Retina (tissue), 1 donor: ENCODE measurements at regions not wholly inside any gene's neighbourhood (a gene's known extent, or its start where the extent isn't known, plus 50 kb on each side); places are given as distances from the start of the nearest gene placed in this dataset.
"Not testable (repeated sequence)": the region's sequence is repeated elsewhere in the genome, so short reads cannot be mapped to it uniquely, and the experiment has no call there.

Experiments used
- DNase-seq: peaks from one replicate; pipeline ENCODE4 v3.0.0-alpha.2; 2016

DNA sequence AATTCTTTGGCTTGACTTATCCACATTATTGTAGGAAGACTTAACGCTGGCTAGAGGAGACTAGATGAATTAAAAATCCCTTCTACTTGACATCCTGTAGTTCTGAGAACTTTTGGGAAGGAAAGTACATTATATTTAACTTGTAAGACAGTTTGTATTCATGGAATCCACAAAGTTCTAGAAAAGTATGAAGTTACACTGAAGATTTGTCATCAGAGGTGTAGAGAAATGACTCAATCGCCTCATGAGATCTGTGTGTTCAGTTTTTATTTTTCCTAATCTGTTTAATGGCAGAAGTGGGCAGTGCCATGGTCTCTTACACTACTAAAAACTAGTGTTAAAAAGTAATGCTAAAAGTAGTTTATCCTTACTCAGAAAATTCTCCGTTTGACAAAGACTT is 89.1 kb upstream of the SMIM30 start:
- no peak for DNase-seq

DNA sequence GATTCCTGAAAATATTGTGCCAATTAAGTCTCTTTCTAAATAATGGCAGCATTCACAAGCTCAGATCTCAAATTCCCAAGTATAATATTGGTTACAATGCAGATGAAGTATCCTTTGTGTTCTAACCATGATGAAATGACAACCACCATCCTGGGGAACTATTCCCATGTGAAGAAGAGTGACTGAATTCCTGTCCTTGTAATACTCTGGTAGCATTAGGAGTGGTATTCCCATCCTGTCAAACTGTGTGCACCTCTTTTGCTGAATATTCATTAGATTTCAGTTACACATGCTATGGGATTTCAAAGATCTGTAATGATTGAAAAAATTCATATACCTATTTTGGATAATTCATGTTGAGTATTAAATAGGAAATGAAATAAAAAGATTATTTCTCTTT is 86.1 kb upstream of the SMIM30 start:
- no peak for DNase-seq

DNA sequence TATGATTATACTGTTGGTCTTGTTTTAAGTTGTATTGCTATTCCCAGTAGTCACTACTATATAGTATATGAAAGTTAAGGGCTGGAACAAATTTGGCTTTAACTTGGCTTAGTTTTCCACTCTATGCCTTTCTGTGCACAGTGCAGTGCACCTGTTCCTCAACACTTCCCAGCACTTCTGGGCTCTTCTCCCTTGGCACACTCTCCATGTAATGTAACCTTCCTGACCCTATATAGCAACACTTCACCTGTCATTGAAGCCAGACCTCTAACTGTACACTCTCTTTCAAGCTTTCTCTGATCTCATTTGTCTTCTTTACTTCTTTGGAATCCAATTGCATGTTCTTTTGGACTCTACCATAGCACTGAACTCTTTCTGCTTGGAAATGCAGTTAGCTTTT is 83.9 kb upstream of the SMIM30 start:
- DNase-seq: no peak

DNA sequence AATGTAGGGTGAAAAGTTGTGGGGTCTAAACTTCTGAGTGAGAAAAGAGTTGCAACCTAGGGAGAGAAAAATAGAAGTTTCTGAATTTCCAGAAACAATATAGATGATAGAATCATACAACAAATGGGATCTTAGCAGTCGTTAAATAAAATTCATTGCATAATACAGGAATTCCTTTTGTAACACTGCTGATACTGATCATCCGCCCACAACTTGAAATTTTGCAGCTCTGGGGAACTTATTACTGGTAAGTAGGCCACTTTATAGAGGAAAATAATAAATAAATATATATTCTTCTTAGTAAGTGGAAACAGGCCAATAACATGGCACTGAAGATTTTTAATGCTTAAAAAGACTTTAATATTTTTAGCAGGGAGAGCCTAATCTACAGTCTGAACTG is 81.9 kb upstream of the SMIM30 start:
- no peak for DNase-seq

DNA sequence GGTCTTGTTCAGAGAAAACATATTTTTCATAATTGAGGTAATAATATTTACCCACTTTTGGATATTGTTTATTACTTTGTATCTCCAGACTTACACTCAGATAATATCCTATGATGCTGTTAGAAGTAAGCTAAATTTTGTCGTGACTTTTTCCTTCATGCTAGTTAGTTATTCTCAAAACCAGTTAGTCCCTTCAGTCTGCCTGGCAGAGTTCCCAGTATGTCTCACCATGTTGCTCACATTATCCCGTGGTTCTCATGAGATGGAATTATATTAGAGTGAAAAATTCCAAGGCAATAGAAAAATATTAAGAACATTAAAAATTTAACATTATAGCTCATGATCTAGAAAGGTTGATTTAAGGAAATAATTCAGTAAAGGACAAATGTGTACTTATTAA is 81.5 kb upstream of the SMIM30 start:
- DNase-seq: no peak

DNA sequence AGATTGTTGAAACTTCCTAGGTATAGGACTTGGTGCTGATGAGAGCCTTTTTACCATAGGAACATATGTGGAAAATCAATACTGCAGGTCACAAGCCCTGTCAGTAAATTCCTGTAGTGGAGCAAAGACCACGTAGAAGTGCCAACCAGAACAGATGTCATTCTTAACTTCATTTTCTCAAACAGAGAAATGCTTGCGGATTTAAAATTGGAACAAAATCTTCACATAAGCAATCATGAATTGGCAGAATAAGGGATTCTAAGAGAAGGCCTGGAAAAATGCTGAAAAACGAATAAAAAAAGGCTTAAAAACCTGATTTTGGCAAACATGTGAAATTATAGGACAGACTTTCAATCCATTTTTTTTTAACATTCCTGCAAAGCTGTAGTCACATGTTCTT is 80.8 kb upstream of the SMIM30 start:
- DNase-seq: no peak

DNA sequence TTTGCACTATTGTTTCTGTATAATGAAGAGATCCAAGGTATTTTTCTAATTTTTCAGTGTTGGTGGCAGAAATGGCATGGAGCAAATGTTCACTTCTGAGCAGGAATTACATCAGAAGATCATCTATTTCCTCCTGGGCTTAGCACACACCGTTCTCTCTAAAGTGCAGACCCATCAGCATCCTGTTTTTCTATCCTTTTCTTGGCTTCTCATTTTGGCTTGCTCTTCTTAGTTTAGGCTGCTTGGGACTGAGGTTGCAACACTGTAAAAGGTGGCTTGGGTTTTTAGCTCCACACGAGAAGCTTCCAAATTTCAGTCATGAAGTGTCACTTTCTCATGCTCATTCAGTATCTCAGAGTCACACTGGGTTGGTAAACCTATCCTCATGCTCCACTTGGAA is 79.9 kb upstream of the SMIM30 start:
- DNase-seq: no peak

DNA sequence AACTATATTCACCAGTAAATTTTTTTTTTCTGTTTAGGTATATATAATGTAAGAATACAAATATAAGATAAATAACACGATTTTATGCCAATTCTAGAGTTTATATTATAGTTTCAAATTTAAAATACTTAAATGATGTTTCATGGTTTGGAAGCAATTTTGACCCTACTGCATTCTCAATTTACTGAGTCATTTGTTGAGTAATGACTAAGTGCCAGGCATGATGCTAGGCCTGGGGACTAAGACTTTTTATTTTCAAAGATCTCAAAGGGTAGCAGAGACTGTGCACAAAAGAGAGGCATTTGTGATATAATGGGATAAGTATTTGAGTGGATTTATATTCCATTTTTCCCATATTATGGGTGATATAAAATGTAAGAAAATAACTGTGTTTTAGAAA is 78.9 kb upstream of the SMIM30 start:
- no peak for DNase-seq

DNA sequence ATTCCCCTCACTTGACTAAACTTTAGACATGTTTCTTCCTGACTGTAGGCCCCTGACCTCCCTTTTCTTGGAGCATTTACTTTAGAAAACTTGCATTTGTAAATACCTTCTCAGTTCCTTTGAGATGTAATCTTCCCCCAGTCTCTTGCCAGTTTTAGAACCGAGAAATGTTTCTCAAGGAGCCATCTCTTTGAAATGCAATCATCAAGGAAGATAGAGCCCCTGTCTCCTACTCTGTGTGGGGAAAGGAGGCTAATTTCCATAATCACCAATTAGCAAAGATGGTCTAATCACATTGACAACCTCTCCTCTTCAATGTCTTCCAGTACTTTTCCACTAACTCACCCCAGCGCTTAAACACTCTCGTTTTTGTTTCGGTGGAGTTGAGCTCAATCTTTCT is 70.0 kb upstream of the SMIM30 start:
- no peak for DNase-seq

DNA sequence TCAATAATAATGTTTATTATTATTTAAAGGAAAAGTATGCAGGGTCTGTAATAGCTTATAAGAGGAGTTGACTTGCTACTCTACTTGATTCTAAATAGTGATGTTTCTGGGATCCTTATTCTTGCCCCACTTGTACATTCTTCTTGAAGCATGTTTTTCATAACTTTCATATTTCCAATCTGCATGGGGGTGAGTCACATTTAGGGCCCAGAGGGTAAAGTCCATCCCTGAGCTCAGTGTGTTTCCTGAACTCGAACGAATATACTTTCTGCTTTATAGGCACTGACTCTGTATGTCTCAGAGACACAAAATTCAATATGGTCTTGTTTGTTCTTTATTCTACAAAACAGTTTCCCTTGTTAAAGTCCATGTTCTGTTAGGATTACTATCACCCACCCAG is 61.0 kb upstream of the SMIM30 start:
- DNase-seq: no peak

DNA sequence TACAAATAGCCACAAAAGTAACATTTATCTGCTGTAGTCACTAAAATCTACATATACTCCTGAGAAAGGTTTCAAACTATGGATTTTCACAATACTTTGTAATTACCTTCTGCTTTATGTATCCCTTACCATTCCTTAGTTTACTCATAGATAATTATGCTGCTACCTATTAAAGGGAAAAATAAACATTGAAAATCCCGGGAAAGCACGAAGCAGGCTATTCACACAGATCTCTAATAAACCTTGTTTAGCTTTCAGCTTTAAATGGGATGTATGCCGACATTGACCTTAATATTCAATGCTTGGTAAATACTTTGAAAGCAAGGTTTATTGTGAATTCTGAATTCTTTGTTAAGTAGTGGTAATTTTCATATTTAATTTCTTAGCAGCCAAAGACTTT is 58.5 kb upstream of the SMIM30 start:
- no peak for DNase-seq

DNA sequence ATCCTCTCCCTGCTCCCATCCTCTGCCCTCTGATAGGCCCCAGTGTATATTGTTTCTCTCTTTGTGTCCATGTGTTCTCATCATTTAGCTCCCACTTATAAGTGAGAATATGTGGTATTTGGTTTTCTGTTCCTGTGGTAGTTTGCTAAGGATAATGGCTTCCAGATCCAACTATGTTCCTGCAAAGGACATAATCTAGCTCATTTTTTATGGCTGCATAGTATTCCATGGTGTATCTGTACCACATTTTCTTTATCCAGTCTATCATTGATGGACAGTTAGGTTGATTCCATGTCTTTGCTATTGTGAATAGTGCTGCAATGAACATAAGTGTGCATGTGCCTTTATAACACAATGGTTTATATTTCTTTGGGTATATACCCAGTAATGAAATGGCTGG is 57.8 kb upstream of the SMIM30 start:
- not testable (repeated sequence) for DNase-seq

DNA sequence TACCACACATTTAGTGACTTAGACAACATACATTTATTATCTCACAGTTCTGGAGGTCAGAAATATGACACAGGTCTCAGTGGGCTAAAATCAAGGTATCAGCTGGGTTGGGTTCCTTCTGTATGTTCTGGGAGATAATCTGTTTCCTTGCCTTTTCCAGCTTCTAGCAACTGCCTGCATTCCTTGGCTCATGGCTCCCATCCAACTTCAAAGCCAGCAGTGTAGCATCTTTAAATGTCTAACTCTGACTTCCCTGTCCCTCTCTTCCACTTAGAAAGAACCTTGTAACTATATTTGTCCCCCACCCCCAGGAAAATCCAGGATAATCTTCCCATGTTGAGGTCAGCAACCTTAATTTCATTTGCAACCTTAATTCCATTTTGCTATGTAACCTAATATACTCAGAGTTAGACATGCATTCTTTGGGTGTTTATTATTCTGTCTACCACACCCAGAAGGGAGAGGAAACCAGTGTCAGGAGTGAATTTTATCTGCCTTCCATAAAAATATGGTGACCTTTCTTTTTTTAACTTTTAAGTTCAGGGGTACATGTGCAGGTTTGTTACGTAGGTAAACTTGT is 57.3 kb upstream of the SMIM30 start:
- DNase-seq: no peak

DNA sequence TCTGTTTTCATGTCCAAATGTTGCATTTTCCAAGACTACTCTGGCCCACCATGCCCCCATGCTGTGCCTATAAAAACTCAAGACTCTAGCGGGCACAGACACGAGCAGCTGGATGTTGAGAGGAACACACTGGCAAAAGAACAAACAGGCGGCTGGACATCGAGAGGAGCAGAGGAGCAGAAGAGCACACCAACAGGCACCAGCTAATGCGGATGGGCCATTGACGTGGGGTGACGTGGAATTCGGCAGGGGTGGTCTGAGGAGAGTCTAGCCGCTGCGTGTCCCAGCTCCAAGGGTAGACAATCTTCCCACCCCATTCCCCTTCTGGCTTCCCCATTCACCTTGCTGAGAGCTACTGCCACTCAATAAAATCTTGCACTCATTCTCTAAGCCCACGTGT is 54.4 kb upstream of the SMIM30 start:
- no peak for DNase-seq

DNA sequence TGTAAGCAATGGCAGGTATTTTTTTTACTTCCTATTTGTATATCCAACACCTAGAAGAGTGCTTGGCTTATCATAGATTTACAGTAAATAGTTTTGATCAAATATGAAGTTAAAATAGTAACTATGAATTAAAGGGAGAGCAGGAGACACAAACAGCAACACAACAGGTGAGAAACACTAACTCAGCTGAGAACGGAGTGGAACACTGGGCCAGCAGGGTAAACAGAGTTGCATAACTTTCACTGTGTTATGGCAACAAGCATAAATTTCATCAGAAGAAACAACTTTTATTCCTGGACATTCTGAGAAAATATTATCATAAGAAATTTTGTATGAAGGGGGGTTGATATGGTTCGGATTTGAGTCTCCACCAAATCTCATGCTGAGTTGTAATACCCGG is 52.2 kb upstream of the SMIM30 start:
- no peak for DNase-seq
